ENCODE measurements at regions not wholly inside any gene's neighbourhood (a gene's known extent, or its start where the extent isn't known, plus 50 kb on each side); places are given as distances from the start of the nearest gene placed in this dataset.
A peak's percentile ranks its signal among the peaks of the same experiment; 100 is the strongest.

GRCh38 chrX:42933187-42933586, 155.2 kb upstream of the PPP1R2C start:
- Histone ChIP-seq H2AFZ (ENCODE audit: low read length) (no peak overlapping the region), H3K9me3 (ENCODE audit: control insufficient read depth, insufficient read depth, low read depth, low read length) (no peaks in the 10 kb centered on the region), H3K79me2 (ENCODE audit: control insufficient read depth, insufficient read depth, low read length) (no peaks in the 10 kb centered on the region), H3K4me3 (replicated peaks in 1 of 4; ENCODE audit: control extremely low read depth in 1 of 4, insufficient read depth in 1 of 4, low read depth in 3 of 4, low read length in 4 of 4) (no peak overlapping the region), H3K9ac (ENCODE audit: insufficient read depth, low read length) (no peak overlapping the region), H3K4me2 (ENCODE audit: extremely low read depth, insufficient read depth, low read length) (no peak overlapping the region), H4K20me1 (ENCODE audit: control insufficient read depth, extremely low read depth, insufficient read depth, low read length) (no peaks in the 10 kb centered on the region), H3K4me1 (ENCODE audit: control insufficient read depth, extremely low read depth, insufficient read depth, low read length) (no peaks in the 10 kb centered on the region), H3K36me3 (ENCODE audit: control insufficient read depth, insufficient read depth, low read length) (no peaks in the 10 kb centered on the region), H3K27me3 (ENCODE audit: control insufficient read depth, insufficient read depth, low read length) (no peaks in the 10 kb centered on the region), H3K27ac (ENCODE audit: insufficient read depth, low read length) (no peak overlapping the region)
- TF ChIP-seq, protein P1, sequence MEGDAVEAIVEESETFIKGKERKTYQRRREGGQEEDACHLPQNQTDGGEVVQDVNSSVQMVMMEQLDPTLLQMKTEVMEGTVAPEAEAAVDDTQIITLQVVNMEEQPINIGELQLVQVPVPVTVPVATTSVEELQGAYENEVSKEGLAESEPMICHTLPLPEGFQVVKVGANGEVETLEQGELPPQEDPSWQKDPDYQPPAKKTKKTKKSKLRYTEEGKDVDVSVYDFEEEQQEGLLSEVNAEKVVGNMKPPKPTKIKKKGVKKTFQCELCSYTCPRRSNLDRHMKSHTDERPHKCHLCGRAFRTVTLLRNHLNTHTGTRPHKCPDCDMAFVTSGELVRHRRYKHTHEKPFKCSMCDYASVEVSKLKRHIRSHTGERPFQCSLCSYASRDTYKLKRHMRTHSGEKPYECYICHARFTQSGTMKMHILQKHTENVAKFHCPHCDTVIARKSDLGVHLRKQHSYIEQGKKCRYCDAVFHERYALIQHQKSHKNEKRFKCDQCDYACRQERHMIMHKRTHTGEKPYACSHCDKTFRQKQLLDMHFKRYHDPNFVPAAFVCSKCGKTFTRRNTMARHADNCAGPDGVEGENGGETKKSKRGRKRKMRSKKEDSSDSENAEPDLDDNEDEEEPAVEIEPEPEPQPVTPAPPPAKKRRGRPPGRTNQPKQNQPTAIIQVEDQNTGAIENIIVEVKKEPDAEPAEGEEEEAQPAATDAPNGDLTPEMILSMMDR (conservative IDR thresholded peaks at IDR 0.05 in 1 of 2, IDR thresholded peaks at IDR 0.05 in 1 of 2; ENCODE audit: low read depth in 1 of 2, low read length in 2 of 2) = no peak
- no peak for DNase-seq (ENCODE audit: low read depth in 2 of 2)

DNA sequence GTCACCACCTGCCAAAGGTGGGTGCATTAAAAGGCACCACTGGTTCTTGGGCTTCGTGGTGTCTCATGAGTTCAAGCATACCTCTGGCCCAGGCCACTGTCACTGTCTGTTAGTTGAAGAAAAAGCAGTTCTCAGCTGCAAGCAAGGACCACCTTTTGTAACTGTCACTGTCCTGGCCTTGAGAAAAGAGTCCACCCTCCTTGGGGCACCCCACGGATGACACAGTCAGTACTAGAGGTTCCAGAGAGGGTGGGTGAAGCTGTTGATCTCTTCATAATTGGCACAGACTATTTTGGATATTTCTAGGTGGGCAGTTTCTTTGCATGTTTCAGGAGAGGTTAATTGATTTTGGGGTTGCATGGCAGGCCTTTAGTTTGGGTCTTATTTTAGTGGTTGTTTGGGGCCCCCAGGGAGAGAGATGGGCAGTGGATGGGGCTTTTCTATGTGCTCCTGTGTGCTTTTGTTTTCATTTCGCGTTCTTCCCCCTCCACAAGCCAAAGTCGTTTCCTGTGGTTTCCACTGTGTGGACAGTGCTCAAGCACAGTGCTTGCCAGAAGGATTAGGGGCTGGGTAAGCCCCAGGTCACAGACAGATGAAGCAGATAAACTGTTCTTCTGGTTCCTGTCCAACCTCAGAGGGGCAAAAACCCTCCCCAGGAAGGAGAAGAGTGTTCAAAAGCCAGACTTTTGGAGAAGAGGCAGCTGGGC, 156.2 kb upstream of the PPP1R2C start:
- H3K4me2 ChIP-seq (ENCODE audit: extremely low read depth, insufficient read depth, low read length) = no peak overlapping the region
- no peaks in the 10 kb centered on the region for H3K27me3 ChIP-seq (ENCODE audit: control insufficient read depth, insufficient read depth, low read length)
- H3K27ac ChIP-seq (ENCODE audit: insufficient read depth, low read length) = no peak overlapping the region
- TF ChIP-seq EZH2 (IDR thresholded peaks at IDR 0.05; ENCODE audit: low read length, missing control alignments) = no peak
- TF ChIP-seq, protein P1 (conservative IDR thresholded peaks at IDR 0.05 in 1 of 2, IDR thresholded peaks at IDR 0.05 in 1 of 2; ENCODE audit: low read depth in 1 of 2, low read length in 2 of 2) = no peak
- H3K9me3 ChIP-seq (ENCODE audit: control insufficient read depth, insufficient read depth, low read depth, low read length) = no peaks in the 10 kb centered on the region
- H2AFZ ChIP-seq (ENCODE audit: low read length) = no peak overlapping the region
- no peaks in the 10 kb centered on the region for H3K36me3 ChIP-seq (ENCODE audit: control insufficient read depth, insufficient read depth, low read length)
- H4K20me1 ChIP-seq (ENCODE audit: control insufficient read depth, extremely low read depth, insufficient read depth, low read length) = no peaks in the 10 kb centered on the region
- H3K79me2 ChIP-seq (ENCODE audit: control insufficient read depth, insufficient read depth, low read length) = no peaks in the 10 kb centered on the region
- peak in 1 of 2 donors; percentile 1 for DNase-seq (ENCODE audit: low read depth in 2 of 2)
- no peak overlapping the region for H3K9ac ChIP-seq (ENCODE audit: insufficient read depth, low read length)
- H3K4me3 ChIP-seq (replicated peaks in 1 of 4; ENCODE audit: control extremely low read depth in 1 of 4, insufficient read depth in 1 of 4, low read depth in 3 of 4, low read length in 4 of 4) = no peak overlapping the region
- no peaks in the 10 kb centered on the region for H3K4me1 ChIP-seq (ENCODE audit: control insufficient read depth, extremely low read depth, insufficient read depth, low read length)

- Histone ChIP-seq H3K9ac (ENCODE audit: insufficient read depth, low read length) (no peak overlapping the region), H3K4me3 (replicated peaks in 1 of 4; ENCODE audit: control extremely low read depth in 1 of 4, insufficient read depth in 1 of 4, low read depth in 3 of 4, low read length in 4 of 4) (no peak overlapping the region), H3K9me3 (ENCODE audit: control insufficient read depth, insufficient read depth, low read depth, low read length) (no peaks in the 10 kb centered on the region), H3K36me3 (ENCODE audit: control insufficient read depth, insufficient read depth, low read length) (no peaks in the 10 kb centered on the region), H3K4me1 (ENCODE audit: control insufficient read depth, extremely low read depth, insufficient read depth, low read length) (no peaks in the 10 kb centered on the region), H4K20me1 (ENCODE audit: control insufficient read depth, extremely low read depth, insufficient read depth, low read length) (no peaks in the 10 kb centered on the region), H3K27me3 (ENCODE audit: control insufficient read depth, insufficient read depth, low read length) (no peaks in the 10 kb centered on the region), H3K4me2 (ENCODE audit: extremely low read depth, insufficient read depth, low read length) (no peak overlapping the region), H3K79me2 (ENCODE audit: control insufficient read depth, insufficient read depth, low read length) (no peaks in the 10 kb centered on the region), H3K27ac (ENCODE audit: insufficient read depth, low read length) (no peak overlapping the region), H2AFZ (ENCODE audit: low read length) (no peak overlapping the region)
- DNase-seq (ENCODE audit: low read depth in 2 of 2) = no peak
- TF ChIP-seq, protein P1 (conservative IDR thresholded peaks at IDR 0.05 in 1 of 2, IDR thresholded peaks at IDR 0.05 in 1 of 2; ENCODE audit: low read depth in 1 of 2, low read length in 2 of 2) = no peak
- no peak for TF ChIP-seq EZH2 (IDR thresholded peaks at IDR 0.05; ENCODE audit: low read length, missing control alignments)
Measured at GRCh38 chrX:42941671-42942070, 163.7 kb upstream of the PPP1R2C start.
